Gastrocnemius medialis (tissue), 4 donors: ENCODE measurements at regions not wholly inside any gene's neighbourhood (a gene's known extent, or its start where the extent isn't known, plus 50 kb on each side); places are given as distances from the start of the nearest gene placed in this dataset.
"Not testable (repeated sequence)": the region's sequence is repeated elsewhere in the genome, so short reads cannot be mapped to it uniquely, and the experiment has no call there.

Experiments
- ATAC-seq, 2 donors: fragments of 150-250 bp; one replicate each; pipeline ENCODE4 v1.9.1; 2016
- DNase-seq, 2 donors: peaks; one replicate each; pipeline ENCODE4 v3.0.0-alpha.2; 2019
- H3K27ac ChIP-seq, 4 donors: fragments of 200-600 bp; sonication (generic); 1 replicate in 1 of 4; 2 replicates in 3 of 4; pipeline ENCODE4 v1.5.1; 2016 to 2018; ENCODE audit warnings: mild to moderate bottlenecking in 2 of 4, moderate library complexity in 1 of 4
- H3K27me3 ChIP-seq, 3 donors: fragments of 200-600 bp; sonication (generic) in 2 of 3; 1 replicate in 1 of 3; 2 replicates in 2 of 3; pipeline versions ENCODE4 v1.5.1 to v1.6.0; 2016 to 2019; ENCODE audit warnings: mild to moderate bottlenecking in 1 of 3, moderate library complexity in 1 of 3
- H3K36me3 ChIP-seq, 2 donors: fragments of 200-600 bp; sonication (generic) in 1 of 2; one replicate each; pipeline ENCODE4 v1.5.1; 2017 to 2018
- H3K4me1 ChIP-seq, 2 donors: fragments of 200-600 bp; sonication (generic) in 1 of 2; one replicate each; pipeline ENCODE4 v1.5.1; 2016 to 2017; ENCODE audit warnings: mild to moderate bottlenecking in 2 of 2
- H3K4me3 ChIP-seq, 4 donors: fragments of 200-600 bp; sonication (generic) in 3 of 4; 1 replicate in 1 of 4; 2 replicates in 3 of 4; pipeline ENCODE4 v1.5.1; 2016 to 2019; ENCODE audit warnings: mild to moderate bottlenecking in 2 of 4
- H3K9me3 ChIP-seq, 3 donors: fragments of 200-600 bp; sonication (generic) in 2 of 3; 1 replicate in 1 of 3; 2 replicates in 2 of 3; pipeline ENCODE4 v1.5.1; 2016 to 2019
- CTCF ChIP-seq, 5 experiments: fragments of 450-650 bp in 3 of 5; fragments of 200-600 bp in 2 of 5; sonication (generic) in 2 of 5; IDR thresholded peaks in 4 of 5; conservative IDR thresholded peaks in 1 of 5; 1 replicate in 4 of 5; 2 replicates in 1 of 5; pipeline ENCODE4 v1.5.1; 2016 to 2019; ENCODE audit warnings: antibody characterized with exemption in 5 of 5, mild to moderate bottlenecking in 3 of 5, moderate library complexity in 3 of 5
- POLR2A ChIP-seq, 2 donors: fragments of 450-650 bp; IDR thresholded peaks; one replicate each; pipeline ENCODE4 v1.6.1; 2017; ENCODE audit warnings: antibody characterized with exemption in 2 of 2, mild to moderate bottlenecking in 2 of 2, moderate library complexity in 2 of 2
- in situ Hi-C, 4 donors: fragments of 200-750 bp; cut with MboI; loops; one replicate each; pipeline versions ENCODE4 v1.15.0 to v1.8.0; 2017; ENCODE audit warnings: low sequenced_read_pairs in 4 of 4
- intact Hi-C: fragments of 100-400 bp; cut with DNase I; formaldehyde crosslinking; loops from one replicate; pipeline ENCODE4 v1.15.1; 2023; ENCODE audit warnings: low total_unique reads

GRCh38 chr6:115495184-115495583 lies 565.5 kb downstream of the FRK start:
- H3K36me3 ChIP-seq = no peaks in the 10 kb centered on the region
- intact Hi-C loops (no loop called here), in situ Hi-C loops (no loop called here)
- H3K27me3 ChIP-seq = no peaks in the 10 kb centered on the region
- H3K9me3 ChIP-seq = no peaks in the 10 kb centered on the region
- no peaks in the 10 kb centered on the region for H3K4me1 ChIP-seq
- ATAC-seq (no peak), DNase-seq (no peak)
- no peak overlapping the region for H3K4me3 ChIP-seq
- TF ChIP-seq POLR2A (IDR thresholded peaks at IDR 0.05) (no peak), CTCF (IDR thresholded peaks at IDR 0.05 in 4 of 5, conservative IDR thresholded peaks at IDR 0.05 in 1 of 5) (no peak)
- no peak overlapping the region for H3K27ac ChIP-seq

- ATAC-seq = no peak
- H3K36me3 ChIP-seq = no peaks in the 10 kb centered on the region
- in situ Hi-C loops = no loop called here
- no peak for DNase-seq
- H3K9me3 ChIP-seq = no peaks in the 10 kb centered on the region
- no peaks in the 10 kb centered on the region for H3K27me3 ChIP-seq
- no peaks in the 10 kb centered on the region for H3K4me1 ChIP-seq
- no peak overlapping the region for H3K27ac ChIP-seq
- no peak overlapping the region for H3K4me3 ChIP-seq
- intact Hi-C loops = no loop called here
- TF ChIP-seq CTCF (IDR thresholded peaks at IDR 0.05 in 4 of 5, conservative IDR thresholded peaks at IDR 0.05 in 1 of 5) (no peak), POLR2A (IDR thresholded peaks at IDR 0.05) (no peak)
Measured at GRCh38 chr6:115487331-115487730, 573.4 kb downstream of the FRK start.

GRCh38 chr6:115485400-115485799 lies 575.3 kb downstream of the FRK start:
- in situ Hi-C loops (no loop called here), intact Hi-C loops (no loop called here)
- no peak for DNase-seq
- no peaks in the 10 kb centered on the region for H3K27me3 ChIP-seq
- H3K4me3 ChIP-seq = no peak overlapping the region
- TF ChIP-seq CTCF (IDR thresholded peaks at IDR 0.05 in 4 of 5, conservative IDR thresholded peaks at IDR 0.05 in 1 of 5) (no peak), POLR2A (IDR thresholded peaks at IDR 0.05) (no peak)
- H3K27ac ChIP-seq = no peak overlapping the region
- H3K4me1 ChIP-seq = no peaks in the 10 kb centered on the region
- no peaks in the 10 kb centered on the region for H3K9me3 ChIP-seq
- no peaks in the 10 kb centered on the region for H3K36me3 ChIP-seq
- no peak for ATAC-seq

- DNase-seq, ATAC-seq, H3K27ac ChIP-seq, intact Hi-C loops, H3K4me3 ChIP-seq, in situ Hi-C loops, H3K4me1 ChIP-seq, H3K27me3 ChIP-seq, H3K36me3 ChIP-seq, H3K9me3 ChIP-seq: not testable (repeated sequence)
Measured at GRCh38 chr6:115480543-115480942, 580.1 kb downstream of the FRK start.

- ATAC-seq = no peak
- no peak for DNase-seq
- H3K27me3 ChIP-seq = no peaks in the 10 kb centered on the region
- in situ Hi-C loops = no loop called here
- TF ChIP-seq POLR2A (IDR thresholded peaks at IDR 0.05) (no peak), CTCF (IDR thresholded peaks at IDR 0.05 in 4 of 5, conservative IDR thresholded peaks at IDR 0.05 in 1 of 5) (no peak)
- H3K36me3 ChIP-seq = no peaks in the 10 kb centered on the region
- intact Hi-C loops = no loop called here
- no peak overlapping the region for H3K4me3 ChIP-seq
- H3K4me1 ChIP-seq = no peaks in the 10 kb centered on the region
- H3K9me3 ChIP-seq = no peaks in the 10 kb centered on the region
- no peak overlapping the region for H3K27ac ChIP-seq
Measured at GRCh38 chr6:115474443-115475041, 586.1 kb downstream of the FRK start.
